ENCODE measurements at regions not wholly inside any gene's neighbourhood (a gene's known extent, or its start where the extent isn't known, plus 50 kb on each side); places are given as distances from the start of the nearest gene placed in this dataset.

- DNase-seq (ENCODE audit: low spot score) = peak; percentile 78
These were observed 296.9 kb upstream of the SALL3 start for GRCh38 chr18:78682716-78683115.

- peak; percentile 88 for DNase-seq (ENCODE audit: low spot score)
These were observed 296.2 kb upstream of the SALL3 start for GRCh38 chr18:78683191-78684010.

GRCh38 chr18:78685250-78685979 is 294.2 kb upstream of the SALL3 start:
- DNase-seq (ENCODE audit: low spot score) = peak; percentile 28

- peak; percentile 78 for DNase-seq (ENCODE audit: low spot score)
These were observed 293.6 kb upstream of the SALL3 start for GRCh38 chr18:78685980-78686530.

GRCh38 chr18:78686976-78687685 is 292.5 kb upstream of the SALL3 start:
- DNase-seq (ENCODE audit: low spot score) = peak; percentile 55

- DNase-seq (ENCODE audit: low spot score) = peak; percentile 62
These were observed 291.9 kb upstream of the SALL3 start for GRCh38 chr18:78687736-78688135.

GRCh38 chr18:78688249-78688648 is 291.4 kb upstream of the SALL3 start:
- peak; percentile 76 for DNase-seq (ENCODE audit: low spot score)

GRCh38 chr18:78688916-78689315 is 290.7 kb upstream of the SALL3 start:
- peak; percentile 87 for DNase-seq (ENCODE audit: low spot score)

GRCh38 chr18:78689606-78690005 is 290.0 kb upstream of the SALL3 start:
- DNase-seq (ENCODE audit: low spot score) = peak; percentile 59

GRCh38 chr18:78692105-78692504 is 287.5 kb upstream of the SALL3 start:
- DNase-seq (ENCODE audit: low spot score) = no peak

- DNase-seq (ENCODE audit: low spot score) = peak; percentile 41
These were observed 286.2 kb upstream of the SALL3 start for GRCh38 chr18:78693429-78693828.

GRCh38 chr18:78696698-78697435 is 282.8 kb upstream of the SALL3 start:
- DNase-seq (ENCODE audit: low spot score) = peak; percentile 80

- peak; percentile 71 for DNase-seq (ENCODE audit: low spot score)
These were observed 282.2 kb upstream of the SALL3 start for GRCh38 chr18:78697446-78697845.

- DNase-seq (ENCODE audit: low spot score) = peak; percentile 39
These were observed 280.7 kb upstream of the SALL3 start for GRCh38 chr18:78698914-78699313.

GRCh38 chr18:78699499-78699898 is 280.1 kb upstream of the SALL3 start:
- DNase-seq (ENCODE audit: low spot score) = peak; percentile 33

GRCh38 chr18:78701771-78702396 is 277.7 kb upstream of the SALL3 start:
- peak; percentile 8 for DNase-seq (ENCODE audit: low spot score)

- DNase-seq (ENCODE audit: low spot score) = peak; percentile 35
These were observed 276.3 kb upstream of the SALL3 start for GRCh38 chr18:78703291-78703690.

GRCh38 chr18:78704971-78705461 is 274.6 kb upstream of the SALL3 start:
- peak; percentile 72 for DNase-seq (ENCODE audit: low spot score)

GRCh38 chr18:78709261-78709809 is 270.3 kb upstream of the SALL3 start:
- DNase-seq (ENCODE audit: low spot score) = peak; percentile 59

GRCh38 chr18:78711316-78711715 is 268.3 kb upstream of the SALL3 start:
- DNase-seq (ENCODE audit: low spot score) = peak; percentile 62
